ENCODE measurements at regions not wholly inside any gene's neighbourhood (a gene's known extent, or its start where the extent isn't known, plus 50 kb on each side); places are given as distances from the start of the nearest gene placed in this dataset.

- TF ChIP-seq CTCF (conservative IDR thresholded peaks at IDR 0.05 in 1 of 2, IDR thresholded peaks at IDR 0.05 in 1 of 2; ENCODE audit: extremely low read depth in 1 of 2, insufficient read depth in 1 of 2, low read depth in 1 of 2, low read length in 2 of 2), result no peak
- no peak for TF ChIP-seq EZH2 (IDR thresholded peaks at IDR 0.05; ENCODE audit: borderline replicate concordance, low read length)
Observed at GRCh38 chrX:122078079-122078478, 1030.7 kb downstream of the GLUD2 start.

Measured in mammary epithelial cell (primary cell).